ENCODE measurements at regions not wholly inside any gene's neighbourhood (a gene's known extent, or its start where the extent isn't known, plus 50 kb on each side); places are given as distances from the start of the nearest gene placed in this dataset.

DNA sequence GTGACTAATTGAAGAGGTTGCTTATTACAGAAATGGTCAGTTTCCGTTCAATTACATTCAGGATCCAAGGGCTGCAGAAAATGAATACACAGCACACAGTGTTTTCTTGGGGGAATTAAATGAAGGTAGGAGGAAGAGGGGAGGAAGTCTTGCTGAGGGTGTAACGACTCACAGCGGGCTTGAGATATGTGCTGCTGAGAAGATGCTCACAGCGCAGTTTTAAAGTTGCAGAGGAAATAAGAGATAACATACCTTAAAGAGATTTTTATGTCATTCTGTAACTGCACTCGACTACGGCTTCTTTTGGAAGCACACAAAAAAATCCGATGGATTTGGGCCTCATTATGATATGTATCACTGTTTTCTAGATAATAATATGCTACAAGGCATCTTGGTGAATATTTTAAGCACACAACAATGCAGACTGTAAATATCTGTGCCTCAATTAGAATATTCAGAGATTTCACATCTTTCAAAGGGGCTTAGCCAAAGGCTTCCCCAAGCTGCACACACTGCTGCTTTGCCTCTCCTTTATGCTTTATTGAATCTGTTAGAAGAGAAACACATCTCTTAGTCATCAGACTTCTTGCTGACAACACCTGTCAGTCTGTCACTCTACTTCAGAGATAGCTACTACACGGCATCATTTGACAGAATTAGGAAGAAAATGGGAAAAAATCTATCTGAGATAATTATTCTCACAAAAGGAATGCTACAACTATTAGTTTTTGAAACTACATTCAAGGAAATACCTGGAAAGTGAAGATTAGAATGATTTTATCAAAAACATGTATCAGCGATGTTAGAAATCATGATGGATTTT lies 773.2 kb downstream of the OTOL1 start:
- no peak for ATAC-seq

DNA sequence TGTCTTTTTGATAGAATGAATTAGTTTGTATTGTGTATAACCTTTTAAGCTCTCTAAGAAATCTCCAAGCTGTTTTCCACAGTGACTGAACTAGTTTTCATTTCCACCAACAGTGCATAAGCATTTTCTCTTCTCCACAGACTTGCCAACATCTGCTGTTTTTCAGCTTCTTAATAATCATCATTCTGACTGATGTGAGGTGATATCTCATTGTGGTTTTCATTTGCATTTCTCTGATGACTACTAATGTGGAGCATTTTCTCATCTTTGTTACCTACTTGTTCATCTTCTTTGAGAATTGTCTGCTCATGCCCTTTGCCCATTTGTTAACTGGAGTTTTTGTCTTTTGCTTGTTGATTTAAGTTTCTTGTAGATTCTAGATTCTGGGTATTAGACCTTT lies 777.5 kb downstream of the OTOL1 start:
- no peak for TF ChIP-seq POLR2A (IDR thresholded peaks at IDR 0.05)
- TF ChIP-seq POLR2AphosphoS5 (IDR thresholded peaks at IDR 0.05): no peak
- no peak for TF ChIP-seq EP300 (IDR thresholded peaks at IDR 0.05)
- TF ChIP-seq, protein P1, sequence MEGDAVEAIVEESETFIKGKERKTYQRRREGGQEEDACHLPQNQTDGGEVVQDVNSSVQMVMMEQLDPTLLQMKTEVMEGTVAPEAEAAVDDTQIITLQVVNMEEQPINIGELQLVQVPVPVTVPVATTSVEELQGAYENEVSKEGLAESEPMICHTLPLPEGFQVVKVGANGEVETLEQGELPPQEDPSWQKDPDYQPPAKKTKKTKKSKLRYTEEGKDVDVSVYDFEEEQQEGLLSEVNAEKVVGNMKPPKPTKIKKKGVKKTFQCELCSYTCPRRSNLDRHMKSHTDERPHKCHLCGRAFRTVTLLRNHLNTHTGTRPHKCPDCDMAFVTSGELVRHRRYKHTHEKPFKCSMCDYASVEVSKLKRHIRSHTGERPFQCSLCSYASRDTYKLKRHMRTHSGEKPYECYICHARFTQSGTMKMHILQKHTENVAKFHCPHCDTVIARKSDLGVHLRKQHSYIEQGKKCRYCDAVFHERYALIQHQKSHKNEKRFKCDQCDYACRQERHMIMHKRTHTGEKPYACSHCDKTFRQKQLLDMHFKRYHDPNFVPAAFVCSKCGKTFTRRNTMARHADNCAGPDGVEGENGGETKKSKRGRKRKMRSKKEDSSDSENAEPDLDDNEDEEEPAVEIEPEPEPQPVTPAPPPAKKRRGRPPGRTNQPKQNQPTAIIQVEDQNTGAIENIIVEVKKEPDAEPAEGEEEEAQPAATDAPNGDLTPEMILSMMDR (IDR thresholded peaks at IDR 0.05): no peak
- ATAC-seq: no peak
- no peak overlapping the region for H3K27ac ChIP-seq
- H3K4me1 ChIP-seq: no peaks in the 10 kb centered on the region
- no peak overlapping the region for H3K4me3 ChIP-seq
- H3K9me3 ChIP-seq: no peaks in the 10 kb centered on the region
- H3K27me3 ChIP-seq: no peaks in the 10 kb centered on the region
- no peaks in the 10 kb centered on the region for H3K36me3 ChIP-seq

More for the DNA sequence above, 773.2 kb downstream of the OTOL1 start:
- H3K27me3 ChIP-seq: no peaks in the 10 kb centered on the region
- no peaks in the 10 kb centered on the region for H3K4me1 ChIP-seq
- no peak overlapping the region for H3K27ac ChIP-seq
- TF ChIP-seq EP300 (IDR thresholded peaks at IDR 0.05) (no peak), POLR2A (IDR thresholded peaks at IDR 0.05) (no peak)
- TF ChIP-seq, protein P1 (IDR thresholded peaks at IDR 0.05): no peak
- no peaks in the 10 kb centered on the region for H3K36me3 ChIP-seq
- H3K9me3 ChIP-seq: no peaks in the 10 kb centered on the region
- H3K4me3 ChIP-seq: no peak overlapping the region
- WGBS, 2 donors (ENCODE audit: low coverage in 1 of 2): 59 to 70% methylated on average over 9 of the region's 9 CpGs

DNA sequence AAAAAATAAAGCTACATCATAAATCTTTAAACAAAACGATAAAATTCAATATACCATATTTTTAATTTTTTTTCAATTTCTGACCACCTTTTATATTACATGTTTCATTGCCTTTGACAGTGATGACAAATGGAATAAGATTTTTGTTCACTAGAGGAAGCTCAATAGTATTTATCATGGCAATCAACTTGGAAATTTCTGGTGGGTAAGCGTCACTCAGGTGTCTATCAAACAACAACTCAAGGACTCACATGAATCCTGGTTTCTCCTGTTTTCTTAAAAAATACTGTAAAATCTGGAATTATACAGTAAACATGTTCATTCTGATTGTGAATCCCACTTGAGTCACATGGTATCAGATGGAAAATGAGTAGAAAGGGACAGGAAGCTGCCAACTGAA lies 782.2 kb downstream of the OTOL1 start:
- Histone ChIP-seq H3K27ac (no peak overlapping the region), H3K4me1 (no peaks in the 10 kb centered on the region), H3K27me3 (no peaks in the 10 kb centered on the region), H3K4me3 (no peak overlapping the region), H3K36me3 (no peaks in the 10 kb centered on the region), H3K9me3 (peaks cover 0 to 13% (median 0%) of the 10 kb centered on the region in 3 donors)
- 86 to 96% methylated on average over 2 of the region's 2 CpGs for WGBS, 2 donors (ENCODE audit: low coverage in 1 of 2)
- TF ChIP-seq EP300 (IDR thresholded peaks at IDR 0.05): no peak
- TF ChIP-seq POLR2AphosphoS5 (IDR thresholded peaks at IDR 0.05): no peak
- TF ChIP-seq, protein P1 (IDR thresholded peaks at IDR 0.05): no peak
- no peak for TF ChIP-seq POLR2A (IDR thresholded peaks at IDR 0.05)
- ATAC-seq: no peak

DNA sequence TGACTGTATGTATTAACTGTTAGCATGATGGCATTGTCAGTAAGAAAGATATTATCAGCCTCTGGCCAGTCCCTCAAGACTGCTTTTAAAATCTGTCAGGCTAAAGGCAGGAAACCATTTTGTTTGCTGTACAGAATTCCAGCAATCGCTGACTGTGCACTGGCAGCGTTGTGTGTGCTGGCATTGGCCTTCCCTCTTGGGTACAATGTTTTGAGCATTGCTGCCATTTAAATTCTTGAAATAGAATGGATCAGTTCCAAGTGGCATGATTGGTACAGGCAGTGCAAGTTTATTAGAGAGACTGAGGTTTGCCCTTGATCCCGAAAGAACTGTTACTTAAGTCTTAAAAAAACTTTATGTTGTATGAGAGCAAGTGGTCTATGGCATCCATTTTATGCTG lies 788.7 kb downstream of the OTOL1 start:
- no peak for ATAC-seq
- TF ChIP-seq, protein P1 (IDR thresholded peaks at IDR 0.05): no peak
- TF ChIP-seq EP300 (IDR thresholded peaks at IDR 0.05) (no peak), POLR2AphosphoS5 (IDR thresholded peaks at IDR 0.05) (no peak), POLR2A (IDR thresholded peaks at IDR 0.05) (no peak)

DNA sequence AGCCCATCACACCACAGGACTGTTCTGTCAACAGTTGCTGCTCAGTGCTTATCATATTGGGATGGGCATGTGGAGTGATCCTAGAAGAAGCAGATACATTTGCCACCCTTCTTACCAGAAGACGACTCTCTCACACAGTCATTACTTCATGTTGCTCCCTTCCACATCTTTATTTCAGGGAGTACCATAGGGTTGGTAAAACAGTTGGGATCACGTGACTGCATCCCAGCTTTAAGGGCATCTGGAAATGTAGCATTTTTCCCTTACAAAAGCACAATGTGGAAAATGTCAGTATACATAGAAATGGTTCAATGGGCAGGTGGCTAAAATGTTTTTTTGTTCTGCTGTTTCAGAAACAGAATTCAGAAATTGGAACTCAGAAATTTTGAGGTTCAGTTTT lies 791.0 kb downstream of the OTOL1 start:
- H3K9me3 ChIP-seq: no peaks in the 10 kb centered on the region
- 73 to 100% methylated on average over 2 of the region's 2 CpGs for WGBS, 2 donors (ENCODE audit: low coverage in 1 of 2)
- no peaks in the 10 kb centered on the region for H3K27me3 ChIP-seq
- no peak overlapping the region for H3K4me3 ChIP-seq
- no peak overlapping the region for H3K27ac ChIP-seq
- no peaks in the 10 kb centered on the region for H3K4me1 ChIP-seq
- H3K36me3 ChIP-seq: no peaks in the 10 kb centered on the region
- ATAC-seq: no peak
- TF ChIP-seq, protein P1 (IDR thresholded peaks at IDR 0.05): no peak
- TF ChIP-seq EP300 (IDR thresholded peaks at IDR 0.05) (no peak), POLR2AphosphoS5 (IDR thresholded peaks at IDR 0.05) (no peak), POLR2A (IDR thresholded peaks at IDR 0.05) (no peak)

More for the DNA sequence above, 788.7 kb downstream of the OTOL1 start:
- no peaks in the 10 kb centered on the region for H3K4me1 ChIP-seq
- H3K9me3 ChIP-seq: peaks cover 0 to 8% (median 0%) of the 10 kb centered on the region in 3 donors
- no peaks in the 10 kb centered on the region for H3K27me3 ChIP-seq
- 83 to 100% methylated on average over 1 to 3 of the region's 3 CpGs for WGBS, 2 donors (ENCODE audit: low coverage in 1 of 2)
- H3K4me3 ChIP-seq: no peak overlapping the region
- no peak overlapping the region for H3K27ac ChIP-seq
- H3K36me3 ChIP-seq: no peaks in the 10 kb centered on the region

All from gastroesophageal sphincter (tissue), 4 donors.